Stimulated activated CD4-positive, alpha-beta T cell treated with anti-CD3 and anti-CD28 coated beads, Interleukin-2, amount 100 ng/mL, for 4 hours (primary cell): ENCODE measurements at regions not wholly inside any gene's neighbourhood (a gene's known extent, or its start where the extent isn't known, plus 50 kb on each side); places are given as distances from the start of the nearest gene placed in this dataset.

Experiments
- DNase-seq: peaks from one replicate; pipeline ENCODE4 v3.0.0-alpha.2; 2020; ENCODE audit warnings: low read depth

GRCh38 chr1:181142096-181142958 lies 53.8 kb downstream of the IER5 start:
- peak; percentile 83 for DNase-seq

- no peak for DNase-seq
Observed at GRCh38 chr1:181143102-181143859, 54.8 kb downstream of the IER5 start.

- no peak for DNase-seq
Observed at GRCh38 chr1:181144238-181144637, 55.7 kb downstream of the IER5 start.

- DNase-seq: no peak
Observed at GRCh38 chr1:181148636-181149035, 60.1 kb downstream of the IER5 start.

GRCh38 chr1:181149326-181150125 lies 61.0 kb downstream of the IER5 start:
- peak; percentile 50 for DNase-seq

- DNase-seq: no peak
Observed at GRCh38 chr1:181150273-181150672, 61.8 kb downstream of the IER5 start.

GRCh38 chr1:181150842-181151241 lies 62.3 kb downstream of the IER5 start:
- no peak for DNase-seq

GRCh38 chr1:181151378-181152326 lies 63.2 kb downstream of the IER5 start:
- no peak for DNase-seq

GRCh38 chr1:181152892-181153633 lies 64.6 kb downstream of the IER5 start:
- no peak for DNase-seq

- no peak for DNase-seq
Observed at GRCh38 chr1:181153634-181153961, 65.1 kb downstream of the IER5 start.

GRCh38 chr1:181155339-181155738 lies 66.8 kb downstream of the IER5 start:
- DNase-seq: no peak

- no peak for DNase-seq
Observed at GRCh38 chr1:181159451-181160140, 71.1 kb downstream of the IER5 start.

GRCh38 chr1:181160322-181160721 lies 71.8 kb downstream of the IER5 start:
- DNase-seq: no peak

- no peak for DNase-seq
Observed at GRCh38 chr1:181160998-181161870, 72.7 kb downstream of the IER5 start.

GRCh38 chr1:181163662-181164061 lies 75.2 kb downstream of the IER5 start:
- DNase-seq: no peak

- peak; percentile 59 for DNase-seq
Observed at GRCh38 chr1:181166377-181167196, 78.1 kb downstream of the IER5 start.

GRCh38 chr1:181169281-181169865 lies 80.9 kb downstream of the IER5 start:
- no peak for DNase-seq

- DNase-seq: no peak
Observed at GRCh38 chr1:181170194-181170593, 81.7 kb downstream of the IER5 start.
